GM21825 (cell line): ENCODE measurements at regions not wholly inside any gene's neighbourhood (a gene's known extent, or its start where the extent isn't known, plus 50 kb on each side); places are given as distances from the start of the nearest gene placed in this dataset.
A peak's percentile ranks its signal among the peaks of the same experiment; 100 is the strongest.

Experiments
- ATAC-seq: cut with Tn5 transposase; IDR thresholded peaks from one replicate; pipeline ENCODE4 v1.9.1; 2021; ENCODE audit warnings: mild to moderate bottlenecking, moderate library complexity; ENCODE audit not compliant: unreplicated experiment

DNA sequence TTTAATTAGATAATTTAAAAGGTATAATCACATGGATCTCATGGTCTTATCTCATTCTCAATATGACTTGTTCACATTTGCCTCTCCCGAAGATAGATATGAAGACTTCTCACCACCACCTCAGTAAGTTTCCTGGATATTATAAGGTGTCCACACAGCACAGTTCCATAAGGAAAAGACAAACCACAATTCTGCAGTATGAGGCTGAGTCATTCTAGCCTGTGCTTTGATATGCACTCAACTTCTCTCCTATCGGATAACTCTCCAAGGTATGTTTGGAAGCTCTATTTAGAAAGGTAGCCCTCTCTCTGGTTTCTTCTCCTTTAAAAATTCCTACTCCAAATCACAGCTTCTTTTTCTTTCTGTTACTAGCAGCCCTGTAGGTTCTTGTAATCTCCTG lies 612.8 kb downstream of the ZPLD1 start:
- no peak for ATAC-seq

- ATAC-seq = no peak
Observed at GRCh38 chr3:103048068-103048722, 613.4 kb downstream of the ZPLD1 start.

DNA sequence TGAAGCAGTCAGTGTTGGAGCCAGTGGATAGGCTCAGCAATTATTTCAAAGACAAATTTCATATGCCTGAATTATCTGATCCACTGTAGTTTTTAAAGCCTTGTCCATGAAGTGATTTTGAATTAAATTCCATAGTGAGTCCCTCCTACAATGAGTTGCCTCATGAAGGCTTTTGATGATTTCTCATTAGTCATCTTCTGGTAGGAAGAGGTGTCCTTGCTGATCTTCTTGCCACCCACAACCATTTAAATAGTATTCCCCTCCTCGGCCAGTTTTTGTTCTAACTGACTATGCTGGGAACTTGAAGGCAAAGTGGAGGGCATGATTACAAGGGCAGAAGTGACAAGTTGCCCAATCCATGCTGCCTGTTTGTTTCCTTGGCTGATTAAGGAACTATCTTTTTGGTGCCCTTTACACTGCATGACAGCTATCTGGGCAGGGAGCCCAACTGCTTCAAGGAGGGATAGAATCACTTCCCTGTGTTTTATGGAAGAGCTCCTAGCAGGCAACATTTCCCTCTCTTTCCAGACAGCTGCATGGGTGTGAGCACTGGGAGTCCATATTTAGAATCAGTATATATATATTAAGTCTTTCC lies 617.5 kb downstream of the ZPLD1 start:
- ATAC-seq = no peak

DNA sequence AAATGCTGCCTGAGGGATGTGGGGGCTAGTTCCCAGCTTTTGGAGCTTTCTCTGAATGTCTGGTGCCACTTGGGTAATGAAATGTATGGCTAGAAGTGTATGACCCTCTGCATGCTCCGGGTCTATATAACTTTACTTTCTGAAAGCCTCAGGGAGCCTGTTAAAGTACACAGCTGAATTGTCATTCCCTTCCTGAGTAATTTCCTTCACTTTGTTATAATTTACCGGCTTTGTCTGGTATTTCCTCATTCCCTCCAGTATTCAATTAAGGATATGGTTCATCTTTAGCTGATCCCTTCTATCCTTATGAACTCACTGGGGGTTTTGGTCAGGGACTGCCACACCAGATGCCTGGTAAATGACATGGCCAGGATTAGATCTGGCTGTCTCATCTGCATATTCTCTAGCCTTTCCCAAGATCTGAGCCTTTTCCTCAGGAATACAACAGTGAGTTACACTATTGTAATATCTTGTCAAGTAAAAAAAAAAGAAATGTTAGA lies 620.3 kb downstream of the ZPLD1 start:
- ATAC-seq = no peak

DNA sequence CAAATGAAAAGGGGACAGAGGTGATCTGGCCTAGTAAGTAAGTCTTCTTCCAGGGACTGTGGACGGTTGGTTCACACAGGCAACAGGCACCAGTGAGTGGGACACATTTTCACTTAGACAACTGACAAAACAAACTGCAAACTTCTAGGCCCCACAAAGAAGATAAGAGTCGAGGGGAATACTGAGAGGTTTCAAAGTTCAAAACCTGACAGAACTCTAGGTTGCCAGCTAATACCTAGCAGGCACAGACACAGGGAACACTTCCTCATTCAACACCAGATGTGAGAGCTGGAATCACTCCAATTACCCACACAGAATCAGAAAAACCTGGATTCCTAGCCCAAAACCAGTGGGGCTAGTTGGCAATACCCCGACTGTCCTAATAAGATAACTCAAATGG lies 621.7 kb downstream of the ZPLD1 start:
- ATAC-seq = no peak

- ATAC-seq = no peak
Observed at GRCh38 chr3:103057003-103057402, 622.2 kb downstream of the ZPLD1 start.

- ATAC-seq = no peak
Observed at GRCh38 chr3:103057487-103057886, 622.7 kb downstream of the ZPLD1 start.

DNA sequence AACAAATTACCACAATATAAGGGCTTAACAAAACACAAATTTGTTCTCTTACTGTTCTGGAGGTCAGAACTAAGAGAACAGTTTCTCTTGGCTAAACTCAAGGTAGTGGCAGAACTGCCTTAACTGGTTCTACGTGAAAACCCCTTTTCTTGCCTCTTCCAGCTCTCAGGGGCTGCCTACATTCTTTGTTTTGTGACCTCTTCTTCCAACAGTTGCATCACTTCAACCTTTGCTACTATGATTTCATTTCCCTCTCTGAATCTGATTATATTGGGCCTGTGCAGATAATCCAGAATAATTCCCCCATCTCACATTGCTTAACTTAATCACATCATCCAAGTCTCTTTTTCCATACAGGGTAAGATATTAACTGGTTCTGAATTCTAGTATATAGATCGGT lies 624.6 kb downstream of the ZPLD1 start:
- no peak for ATAC-seq

- no peak for ATAC-seq
Observed at GRCh38 chr3:103060242-103060641, 625.4 kb downstream of the ZPLD1 start.

DNA sequence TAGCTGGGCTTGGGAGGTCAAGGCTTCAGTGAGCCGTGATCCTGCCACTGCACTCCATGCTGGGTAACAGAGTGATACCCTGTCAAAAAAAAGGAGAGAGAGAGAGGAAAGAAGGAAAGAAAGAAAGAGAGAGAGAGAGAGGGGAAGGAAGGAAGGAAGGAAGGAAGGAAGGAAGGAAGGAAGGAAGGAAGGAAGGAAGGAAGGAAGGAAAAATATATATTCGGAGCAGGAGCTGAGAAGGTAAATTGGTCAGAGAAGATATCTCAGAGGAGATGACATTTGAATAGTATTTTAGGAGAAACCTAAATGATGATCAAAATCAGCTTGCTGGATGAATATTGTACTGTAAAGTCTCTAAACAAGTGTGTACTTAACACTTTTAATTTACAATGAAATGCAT lies 633.1 kb downstream of the ZPLD1 start:
- ATAC-seq = no peak

GRCh38 chr3:103075282-103075681 lies 640.5 kb downstream of the ZPLD1 start:
- ATAC-seq = no peak

DNA sequence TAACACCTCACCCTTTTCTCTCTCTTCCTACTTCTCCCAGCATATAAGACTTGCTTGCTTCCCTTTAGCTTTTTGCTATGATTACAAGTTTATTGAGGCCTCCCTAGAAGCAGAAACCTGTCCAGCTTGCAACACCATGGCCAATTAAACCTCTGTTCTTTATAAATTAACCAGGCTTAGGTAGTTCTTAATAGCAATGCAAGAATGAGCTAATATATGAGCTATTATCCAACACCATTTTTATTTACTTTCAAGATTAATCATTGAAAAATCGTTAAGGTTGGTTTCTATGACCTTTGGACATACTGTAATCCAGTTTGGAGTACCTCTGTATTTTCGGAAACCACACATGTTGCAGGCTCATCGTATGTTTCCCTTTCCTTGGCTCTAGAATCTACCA lies 643.1 kb downstream of the ZPLD1 start:
- ATAC-seq = no peak

- ATAC-seq = no peak
Observed at GRCh38 chr3:103082501-103082900, 647.7 kb downstream of the ZPLD1 start.

DNA sequence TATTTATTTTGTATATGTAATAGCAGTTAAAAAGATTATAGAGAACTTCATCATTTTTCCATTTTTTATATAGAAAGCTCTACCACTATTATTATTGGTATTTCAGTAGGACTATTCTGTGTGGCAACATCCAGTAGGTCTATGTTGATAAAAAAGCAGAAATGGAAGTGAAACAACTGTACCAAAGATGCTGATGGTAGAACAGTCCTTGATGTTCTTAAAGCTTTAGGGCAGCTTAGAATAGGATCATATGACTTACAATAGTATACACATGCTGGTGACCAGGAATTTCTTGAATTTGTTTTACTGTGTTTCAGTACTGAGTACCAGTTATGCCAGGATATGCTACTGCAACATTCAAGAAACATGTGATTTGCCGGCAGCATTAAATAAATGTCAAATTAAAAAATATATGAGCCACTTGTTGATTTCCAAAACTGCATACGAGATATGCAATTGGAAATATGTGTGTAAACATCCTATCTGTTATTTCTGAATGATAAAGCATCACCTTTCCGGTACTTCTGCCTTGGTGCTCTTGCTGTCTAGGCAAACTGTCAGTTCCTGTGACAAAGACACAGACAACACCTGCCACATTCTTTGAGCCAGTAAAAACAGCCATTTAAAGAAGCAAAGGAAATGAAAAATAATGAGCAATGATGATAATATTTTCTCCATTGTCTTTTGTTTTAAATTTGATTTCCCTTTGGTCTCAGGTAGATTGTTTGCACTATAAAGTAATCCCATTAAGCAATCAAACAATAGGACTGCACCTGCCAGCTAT lies 649.2 kb downstream of the ZPLD1 start:
- ATAC-seq = no peak

- ATAC-seq = peak; percentile 81
Observed at GRCh38 chr3:103085465-103085864, 650.6 kb downstream of the ZPLD1 start.

GRCh38 chr3:103089758-103090157 lies 654.9 kb downstream of the ZPLD1 start:
- no peak for ATAC-seq

DNA sequence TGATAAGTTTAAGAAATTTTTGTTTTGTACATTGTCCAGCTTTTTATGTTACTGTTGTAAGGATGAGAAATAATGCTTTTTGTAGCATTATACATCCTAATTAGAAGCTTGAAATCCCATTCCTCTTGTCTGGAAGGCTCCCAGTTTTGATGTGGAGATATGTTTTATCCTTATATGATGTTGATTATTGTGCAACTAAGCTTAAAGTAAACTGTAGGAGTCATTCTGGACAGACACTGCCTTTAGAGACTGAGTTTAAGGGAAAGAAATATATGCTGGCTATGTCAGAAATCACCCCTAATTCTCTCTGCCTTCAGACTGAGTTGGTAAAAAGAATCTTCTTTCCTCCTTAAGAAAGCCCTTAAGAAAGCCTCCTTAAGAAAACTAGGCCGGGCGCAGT lies 670.4 kb downstream of the ZPLD1 start:
- no peak for ATAC-seq

GRCh38 chr3:103112273-103112672 lies 677.5 kb downstream of the ZPLD1 start:
- no peak for ATAC-seq

DNA sequence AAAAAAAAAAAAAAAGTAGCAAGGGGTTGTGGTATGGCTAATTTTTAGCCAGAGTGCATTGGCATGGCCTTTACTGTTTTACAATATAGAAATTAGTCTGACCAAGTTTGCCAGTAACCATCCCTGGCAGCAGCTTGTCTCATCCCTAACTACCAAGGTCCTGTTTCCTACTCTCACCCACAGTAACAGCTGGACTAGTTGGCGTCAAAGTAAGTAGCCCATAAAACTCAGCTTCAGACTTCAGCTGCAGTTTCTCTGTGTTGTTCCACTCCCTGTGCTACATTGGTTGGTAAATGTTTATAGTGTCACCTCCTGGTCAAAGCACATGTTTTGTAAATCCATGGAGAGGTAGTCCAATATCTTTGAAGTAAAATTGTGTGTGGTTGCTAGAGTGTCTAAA lies 691.3 kb downstream of the ZPLD1 start:
- peak; percentile 38 for ATAC-seq

DNA sequence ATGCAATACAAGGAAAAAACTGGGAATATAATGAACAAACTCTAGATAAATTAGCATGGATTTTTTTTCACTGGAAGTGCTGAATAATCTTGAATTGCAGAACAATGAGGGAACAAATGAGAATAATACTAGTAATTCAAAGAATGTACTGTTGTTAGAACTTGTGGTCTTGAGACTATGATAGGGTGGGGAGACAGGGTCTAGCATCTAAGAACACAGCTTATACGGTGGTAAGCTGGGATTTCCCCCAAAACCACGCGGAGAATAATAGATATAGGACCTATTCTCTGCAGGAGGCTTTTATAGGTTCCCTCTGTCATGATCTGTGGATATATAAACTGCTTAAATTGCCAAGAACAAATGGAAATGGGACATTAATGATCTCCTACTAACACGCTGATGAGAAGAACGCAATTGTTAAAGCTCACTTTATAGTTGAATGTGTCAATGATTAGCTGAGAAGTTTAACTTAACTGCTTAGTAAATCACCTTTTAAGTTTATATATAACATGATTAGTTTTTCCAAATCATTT lies 692.3 kb downstream of the ZPLD1 start:
- no peak for ATAC-seq

GRCh38 chr3:103127737-103128136 lies 692.9 kb downstream of the ZPLD1 start:
- peak; percentile 91 for ATAC-seq
